NOMO-1 (cell line): ENCODE measurements at regions not wholly inside any gene's neighbourhood (a gene's known extent, or its start where the extent isn't known, plus 50 kb on each side); places are given as distances from the start of the nearest gene placed in this dataset.

Source experiments
- DNase-seq, 2 experiments: peaks; one replicate each; lab custom pipeline; 2025; ENCODE audit not compliant: unreplicated experiment in 2 of 2; lab: John Stamatoyannopoulos, UW

GRCh38 chr10:23725548-23725947 lies 286.7 kb downstream of the OTUD1 start:
- DNase-seq = no peak

GRCh38 chr10:23742368-23742767 lies 303.5 kb downstream of the OTUD1 start:
- DNase-seq = peak; percentile 19 to 43

- no peak for DNase-seq
These were observed 303.9 kb downstream of the OTUD1 start for GRCh38 chr10:23742807-23743206.

- no peak for DNase-seq
These were observed 315.3 kb downstream of the OTUD1 start for GRCh38 chr10:23754179-23754578.

GRCh38 chr10:23754941-23755340 lies 316.1 kb downstream of the OTUD1 start:
- no peak for DNase-seq

GRCh38 chr10:23755556-23755955 lies 316.7 kb downstream of the OTUD1 start:
- DNase-seq = no peak

GRCh38 chr10:23768281-23768680 lies 329.4 kb downstream of the OTUD1 start:
- DNase-seq = no peak

GRCh38 chr10:23777153-23777552 lies 338.3 kb downstream of the OTUD1 start:
- no peak for DNase-seq

- DNase-seq = peak in 1 of 2 experiments; percentile 0
These were observed 340.4 kb downstream of the OTUD1 start for GRCh38 chr10:23779301-23779700.

- DNase-seq = peak; percentile 9 to 15
These were observed 341.5 kb downstream of the OTUD1 start for GRCh38 chr10:23780331-23780730.

GRCh38 chr10:23786594-23786993 lies 347.7 kb downstream of the OTUD1 start:
- no peak for DNase-seq

GRCh38 chr10:23793577-23793976 lies 354.7 kb downstream of the OTUD1 start:
- DNase-seq = no peak

- DNase-seq = peak; percentile 54 to 65
These were observed 358.6 kb downstream of the OTUD1 start for GRCh38 chr10:23797452-23797851.

GRCh38 chr10:23804125-23804524 lies 365.2 kb downstream of the OTUD1 start:
- no peak for DNase-seq

GRCh38 chr10:23813687-23814086 lies 374.8 kb downstream of the OTUD1 start:
- DNase-seq = no peak

GRCh38 chr10:23818484-23818883 lies 379.6 kb downstream of the OTUD1 start:
- no peak for DNase-seq

- no peak for DNase-seq
These were observed 381.9 kb downstream of the OTUD1 start for GRCh38 chr10:23820792-23821191.

GRCh38 chr10:23824822-23825221 lies 384.1 kb upstream of the KIAA1217 start:
- no peak for DNase-seq

GRCh38 chr10:23826421-23826820 lies 382.5 kb upstream of the KIAA1217 start:
- DNase-seq = peak; percentile 4 to 14

GRCh38 chr10:23829556-23829955 lies 379.4 kb upstream of the KIAA1217 start:
- DNase-seq = no peak

- DNase-seq = no peak
These were observed 374.8 kb upstream of the KIAA1217 start for GRCh38 chr10:23834091-23834490.

GRCh38 chr10:23850631-23851030 lies 358.3 kb upstream of the KIAA1217 start:
- no peak for DNase-seq

- DNase-seq = no peak
These were observed 349.3 kb upstream of the KIAA1217 start for GRCh38 chr10:23859598-23859997.
